ENCODE measurements at regions not wholly inside any gene's neighbourhood (a gene's known extent, or its start where the extent isn't known, plus 50 kb on each side); places are given as distances from the start of the nearest gene placed in this dataset.

GRCh38 chr9:24127519-24127918 lies 301.5 kb upstream of the ELAVL2 start:
- Mint-ChIP-seq H3K36me3 (ENCODE audit: low read depth) (no peaks in the 10 kb centered on the region), H3K27ac (no peak overlapping the region), H3K27me3 (ENCODE audit: low read depth, poor library complexity) (no peaks in the 10 kb centered on the region), H3K9me3 (no peaks in the 10 kb centered on the region), H3K4me3 (no peak overlapping the region), H3K4me1 (peaks cover 17% of the 10 kb centered on the region)
- no peak for TF ChIP-seq CTCF (IDR thresholded peaks at IDR 0.05)
- no peak for DNase-seq

- no peak overlapping the region for H3K27ac Mint-ChIP-seq
- H3K9me3 Mint-ChIP-seq, result no peaks in the 10 kb centered on the region
- no peak overlapping the region for H3K4me3 Mint-ChIP-seq
- H3K36me3 Mint-ChIP-seq (ENCODE audit: low read depth), result no peaks in the 10 kb centered on the region
- H3K4me1 Mint-ChIP-seq, result no peaks in the 10 kb centered on the region
- TF ChIP-seq CTCF (IDR thresholded peaks at IDR 0.05), result no peak
- DNase-seq, result no peak
- H3K27me3 Mint-ChIP-seq (ENCODE audit: low read depth, poor library complexity), result no peaks in the 10 kb centered on the region
Measured at GRCh38 chr9:24118190-24118589, 292.1 kb upstream of the ELAVL2 start.

GRCh38 chr9:24096756-24097155 lies 270.7 kb upstream of the ELAVL2 start:
- Mint-ChIP-seq H3K36me3 (ENCODE audit: low read depth) (no peaks in the 10 kb centered on the region), H3K4me3 (no peak overlapping the region), H3K27ac (peak overlapping the region; percentile 4), H3K4me1 (no peaks in the 10 kb centered on the region), H3K27me3 (ENCODE audit: low read depth, poor library complexity) (no peaks in the 10 kb centered on the region), H3K9me3 (peaks cover 7% of the 10 kb centered on the region)
- no peak for DNase-seq
- no peak for TF ChIP-seq CTCF (IDR thresholded peaks at IDR 0.05)

GRCh38 chr9:24095246-24095645 lies 269.2 kb upstream of the ELAVL2 start:
- H3K4me1 Mint-ChIP-seq, result no peaks in the 10 kb centered on the region
- H3K4me3 Mint-ChIP-seq, result no peak overlapping the region
- DNase-seq, result no peak
- TF ChIP-seq CTCF (IDR thresholded peaks at IDR 0.05), result no peak
- H3K9me3 Mint-ChIP-seq, result peaks cover 7% of the 10 kb centered on the region
- H3K27ac Mint-ChIP-seq, result no peak overlapping the region
- H3K27me3 Mint-ChIP-seq (ENCODE audit: low read depth, poor library complexity), result no peaks in the 10 kb centered on the region
- H3K36me3 Mint-ChIP-seq (ENCODE audit: low read depth), result no peaks in the 10 kb centered on the region

GRCh38 chr9:24090566-24090965 lies 264.5 kb upstream of the ELAVL2 start:
- TF ChIP-seq CTCF (IDR thresholded peaks at IDR 0.05), result no peak
- no peak overlapping the region for H3K4me3 Mint-ChIP-seq
- no peak for DNase-seq
- peaks cover 6% of the 10 kb centered on the region for H3K4me1 Mint-ChIP-seq
- H3K27ac Mint-ChIP-seq, result no peak overlapping the region
- no peaks in the 10 kb centered on the region for H3K36me3 Mint-ChIP-seq (ENCODE audit: low read depth)
- H3K27me3 Mint-ChIP-seq (ENCODE audit: low read depth, poor library complexity), result no peaks in the 10 kb centered on the region
- H3K9me3 Mint-ChIP-seq, result peaks cover 23% of the 10 kb centered on the region

- no peak for DNase-seq
- Mint-ChIP-seq H3K36me3 (ENCODE audit: low read depth) (no peaks in the 10 kb centered on the region), H3K4me1 (peaks cover 8% of the 10 kb centered on the region), H3K9me3 (no peaks in the 10 kb centered on the region), H3K27me3 (ENCODE audit: low read depth, poor library complexity) (peaks cover 2% of the 10 kb centered on the region), H3K27ac (no peak overlapping the region), H3K4me3 (no peak overlapping the region)
- TF ChIP-seq CTCF (IDR thresholded peaks at IDR 0.05), result no peak
Measured at GRCh38 chr9:24073666-24074065, 247.6 kb upstream of the ELAVL2 start.
